Thymus (tissue), 11 donors: ENCODE measurements at regions not wholly inside any gene's neighbourhood (a gene's known extent, or its start where the extent isn't known, plus 50 kb on each side); places are given as distances from the start of the nearest gene placed in this dataset.

Source experiments
- DNase-seq, 9 donors: peaks; one replicate each; pipeline ENCODE4 v3.0.0-alpha.2; 2013; ENCODE audit warnings: low spot score in 9 of 9, low read depth in 6 of 9, missing footprints in 1 of 9
- H3K27ac ChIP-seq, 2 donors: one replicate each; pipeline ENCODE4 v1.5.1; 2013; ENCODE audit warnings: control low read depth in 1 of 2, low read depth in 1 of 2, low read length in 1 of 2, mild to moderate bottlenecking in 1 of 2, moderate library complexity in 1 of 2
- H3K27me3 ChIP-seq, 2 donors: one replicate each; pipeline ENCODE4 v1.5.1; 2013; ENCODE audit warnings: low read length in 1 of 2; ENCODE audit not compliant: control insufficient read depth in 2 of 2, insufficient read depth in 1 of 2
- H3K36me3 ChIP-seq, 2 donors: one replicate each; pipeline ENCODE4 v1.5.1; 2013; ENCODE audit warnings: low read length in 1 of 2, mild to moderate bottlenecking in 1 of 2, moderate library complexity in 1 of 2; ENCODE audit not compliant: control insufficient read depth in 2 of 2, insufficient read depth in 2 of 2
- H3K4me1 ChIP-seq, 2 donors: one replicate each; pipeline ENCODE4 v1.5.1; 2013; ENCODE audit warnings: low read length in 2 of 2; ENCODE audit not compliant: control insufficient read depth in 2 of 2, insufficient read depth in 2 of 2
- H3K4me3 ChIP-seq, 2 donors: one replicate each; pipeline ENCODE4 v1.5.1; 2013; ENCODE audit warnings: low read length in 2 of 2, control low read depth in 1 of 2, mild to moderate bottlenecking in 1 of 2
- H3K9me3 ChIP-seq, 2 donors: one replicate each; pipeline ENCODE4 v1.5.1; 2013; ENCODE audit warnings: low read length in 1 of 2, mild to moderate bottlenecking in 1 of 2; ENCODE audit not compliant: control insufficient read depth in 2 of 2, insufficient read depth in 1 of 2
- WGBS: extraction: QIAGEN DNeasy Blood & Tissue Kit; methylation state at CpG from one replicate; pipeline ENCODE4 v1.1.7; 2013; 5-methylcytosine and 5-hydroxymethylcytosine counted together
- donor health status: healthy.

DNA sequence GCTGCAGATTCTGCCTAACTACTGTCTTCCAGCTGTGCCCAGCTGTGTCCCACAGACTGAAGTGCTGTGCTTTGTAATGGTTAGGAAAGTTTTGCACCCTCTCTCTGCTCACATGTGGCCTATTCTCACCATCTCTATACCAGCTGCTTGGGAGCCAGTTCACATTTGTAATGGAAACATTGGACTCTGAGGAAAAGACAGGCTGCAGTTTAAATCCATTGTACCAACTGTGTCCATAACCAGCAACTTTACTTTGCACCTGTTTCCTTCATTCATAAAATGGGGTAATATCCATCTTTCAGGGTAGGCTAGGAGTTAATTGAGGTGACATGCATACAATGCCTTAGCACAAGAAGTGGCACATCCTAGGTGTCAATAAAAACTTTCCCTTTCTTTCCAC lies 344.0 kb downstream of the TNS1 start:
- Histone ChIP-seq H3K4me3 (no peak overlapping the region), H3K36me3 (no peaks in the 10 kb centered on the region), H3K27me3 (peaks cover 0 to 8% of the 10 kb centered on the region in 2 donors), H3K4me1 (peaks cover 0 to 3% of the 10 kb centered on the region in 2 donors), H3K9me3 (no peaks in the 10 kb centered on the region), H3K27ac (no peak overlapping the region)
- no peak for DNase-seq

GRCh38 chr2:217657252-217657651 lies 345.5 kb downstream of the TNS1 start:
- H3K27ac ChIP-seq, result peak overlapping the region in 1 of 2 donors; percentile 36
- 98% methylated on average over 9 of the region's 9 CpGs for WGBS
- H3K4me1 ChIP-seq, result peaks cover 0 to 3% of the 10 kb centered on the region in 2 donors
- no peaks in the 10 kb centered on the region for H3K9me3 ChIP-seq
- peaks cover 0 to 13% of the 10 kb centered on the region in 2 donors for H3K27me3 ChIP-seq
- H3K36me3 ChIP-seq, result no peaks in the 10 kb centered on the region
- DNase-seq, result no peak
- H3K4me3 ChIP-seq, result no peak overlapping the region

GRCh38 chr2:217656316-217656715 lies 346.5 kb downstream of the TNS1 start:
- Histone ChIP-seq H3K27me3 (peaks cover 0 to 13% of the 10 kb centered on the region in 2 donors), H3K9me3 (no peaks in the 10 kb centered on the region), H3K36me3 (no peaks in the 10 kb centered on the region), H3K4me1 (no peaks in the 10 kb centered on the region), H3K27ac (peak overlapping the region in 1 of 2 donors; percentile 64), H3K4me3 (no peak overlapping the region)
- DNase-seq, result no peak
- 77% methylated on average over 3 of the region's 3 CpGs for WGBS

GRCh38 chr2:217655651-217656050 lies 347.1 kb downstream of the TNS1 start:
- H3K9me3 ChIP-seq, result no peaks in the 10 kb centered on the region
- H3K27me3 ChIP-seq, result peaks cover 0 to 13% of the 10 kb centered on the region in 2 donors
- no peak overlapping the region for H3K4me3 ChIP-seq
- 98% methylated on average over 1 of the region's 1 CpG for WGBS
- no peaks in the 10 kb centered on the region for H3K36me3 ChIP-seq
- no peaks in the 10 kb centered on the region for H3K4me1 ChIP-seq
- no peak overlapping the region for H3K27ac ChIP-seq
- DNase-seq, result no peak

- H3K4me1 ChIP-seq, result no peaks in the 10 kb centered on the region
- no peaks in the 10 kb centered on the region for H3K36me3 ChIP-seq
- H3K27ac ChIP-seq, result no peak overlapping the region
- no peak for DNase-seq
- no peak overlapping the region for H3K4me3 ChIP-seq
- H3K9me3 ChIP-seq, result no peaks in the 10 kb centered on the region
- WGBS, result 93% methylated on average over 4 of the region's 4 CpGs
- peaks cover 0 to 11% of the 10 kb centered on the region in 2 donors for H3K27me3 ChIP-seq
Observed at GRCh38 chr2:217654168-217654567, 348.6 kb downstream of the TNS1 start.

DNA sequence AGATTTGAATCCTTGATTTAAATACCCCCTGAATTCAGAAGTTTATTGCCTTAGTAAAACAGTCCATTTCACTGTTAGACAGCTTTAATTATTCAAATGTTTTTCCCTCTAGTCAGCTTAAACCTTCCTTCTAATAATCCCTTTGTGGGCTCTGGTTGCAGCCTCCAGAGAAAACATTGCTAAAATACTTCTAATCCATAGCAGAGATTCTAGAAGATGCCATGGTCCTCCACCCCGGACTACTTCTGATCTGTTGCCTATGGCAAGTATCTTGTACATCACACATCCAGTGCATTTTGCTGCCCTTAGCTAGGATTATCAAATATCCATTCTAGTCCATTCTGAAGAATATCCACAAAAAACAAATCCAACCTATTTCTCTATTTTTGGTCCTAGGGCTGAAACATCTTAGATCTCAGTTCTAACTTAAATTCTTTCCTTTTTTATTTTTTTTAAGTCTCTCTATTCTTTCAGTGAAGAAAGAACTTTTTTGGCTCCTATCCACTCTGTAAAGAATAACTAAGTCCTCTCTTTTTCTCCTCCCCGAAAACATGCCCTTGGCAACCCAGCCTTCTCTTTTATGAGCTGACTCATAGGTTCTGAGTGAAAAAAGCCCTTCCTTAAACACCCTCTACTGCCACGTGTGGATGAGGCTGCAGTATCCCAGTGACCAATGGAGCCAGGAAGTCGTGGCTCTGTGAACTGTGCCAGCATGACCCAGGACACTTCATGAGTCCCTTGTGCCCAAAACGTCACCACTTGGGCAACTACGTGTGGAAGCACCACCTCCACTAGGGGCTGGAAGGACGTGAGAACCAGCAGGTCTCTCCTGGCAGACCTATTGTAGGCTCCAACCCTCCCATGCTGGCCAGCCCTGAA lies 349.8 kb downstream of the TNS1 start:
- Histone ChIP-seq H3K36me3 (no peaks in the 10 kb centered on the region), H3K9me3 (no peaks in the 10 kb centered on the region), H3K27ac (peak overlapping the region in 1 of 2 donors; percentile 36), H3K4me1 (no peaks in the 10 kb centered on the region), H3K4me3 (no peak overlapping the region), H3K27me3 (peaks cover 0 to 11% of the 10 kb centered on the region in 2 donors)
- no peak for DNase-seq
- WGBS, result 64% methylated on average over 7 of the region's 7 CpGs

DNA sequence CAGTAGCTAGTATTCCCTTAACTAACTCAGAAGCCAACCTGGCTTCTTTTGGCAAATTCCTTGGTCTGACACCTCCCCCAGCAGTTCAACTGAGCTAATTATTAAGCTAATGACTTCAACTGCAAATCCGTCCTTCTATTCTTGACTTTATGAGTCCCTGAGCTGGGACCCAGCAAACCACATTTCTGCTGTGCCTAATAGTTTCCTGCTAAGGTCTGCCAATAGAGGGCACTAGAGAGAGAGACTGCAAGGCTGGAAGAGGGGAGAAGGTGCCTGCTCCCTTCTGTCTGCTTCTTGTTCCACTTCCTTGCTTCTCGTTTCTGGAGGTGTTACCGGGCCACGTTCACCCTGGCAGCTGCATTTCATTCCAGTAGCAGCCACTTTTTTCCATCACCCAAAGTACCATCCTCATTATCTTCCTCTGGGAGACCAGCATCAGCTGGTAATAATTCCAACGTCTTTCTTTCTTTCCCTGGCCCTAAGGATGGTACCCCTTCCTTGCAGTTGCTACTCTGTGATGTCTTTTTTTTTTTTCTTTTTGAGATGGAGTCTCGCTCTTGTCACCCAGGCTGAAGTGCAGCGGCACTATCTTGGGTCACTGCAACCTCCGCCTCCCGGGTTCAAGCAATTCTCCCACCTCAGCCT lies 352.0 kb downstream of the TNS1 start:
- Histone ChIP-seq H3K4me3 (no peak overlapping the region), H3K27ac (no peak overlapping the region), H3K36me3 (no peaks in the 10 kb centered on the region), H3K27me3 (peaks cover 0 to 9% of the 10 kb centered on the region in 2 donors), H3K9me3 (no peaks in the 10 kb centered on the region), H3K4me1 (no peaks in the 10 kb centered on the region)
- peak; percentile 23 to 78 (median 52) for DNase-seq
- WGBS, result 59% methylated on average over 9 of the region's 9 CpGs

GRCh38 chr2:217650229-217650628 lies 352.6 kb downstream of the TNS1 start:
- DNase-seq, result no peak
- Histone ChIP-seq H3K9me3 (no peaks in the 10 kb centered on the region), H3K4me1 (no peaks in the 10 kb centered on the region), H3K4me3 (no peak overlapping the region), H3K36me3 (no peaks in the 10 kb centered on the region), H3K27me3 (peaks cover 0 to 5% of the 10 kb centered on the region in 2 donors), H3K27ac (no peak overlapping the region)
- 91% methylated on average over 2 of the region's 2 CpGs for WGBS

DNA sequence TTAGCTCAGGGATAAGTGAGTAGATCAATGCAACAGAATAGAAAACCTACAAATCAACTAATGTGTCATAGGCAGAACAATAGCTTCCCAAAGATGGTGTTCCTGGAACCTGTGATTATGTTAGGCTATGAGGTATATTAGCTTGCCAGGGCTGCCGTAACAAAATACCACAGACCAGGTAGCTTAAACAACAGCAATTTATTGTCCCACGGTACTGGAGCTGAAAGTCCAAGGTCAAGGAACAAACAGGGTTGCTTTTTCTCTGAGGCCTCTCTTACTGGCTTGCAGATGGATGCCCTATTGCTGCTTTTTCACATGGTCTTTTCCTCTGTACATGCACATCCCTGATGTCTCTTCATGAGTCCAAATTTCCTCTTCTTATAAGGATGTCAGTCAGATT lies 354.9 kb downstream of the TNS1 start:
- H3K9me3 ChIP-seq, result no peaks in the 10 kb centered on the region

More for the DNA sequence above, 354.9 kb downstream of the TNS1 start:
- Histone ChIP-seq H3K27me3 (no peaks in the 10 kb centered on the region), H3K27ac (no peak overlapping the region), H3K4me3 (no peak overlapping the region), H3K36me3 (no peaks in the 10 kb centered on the region), H3K4me1 (peaks cover 0 to 3% of the 10 kb centered on the region in 2 donors)
- WGBS, result 93% methylated on average over 2 of the region's 2 CpGs
- no peak for DNase-seq
